ENCODE measurements at regions not wholly inside any gene's neighbourhood (a gene's known extent, or its start where the extent isn't known, plus 50 kb on each side); places are given as distances from the start of the nearest gene placed in this dataset.

- H3K4me3 ChIP-seq = no peak overlapping the region
- TF ChIP-seq, protein P1, sequence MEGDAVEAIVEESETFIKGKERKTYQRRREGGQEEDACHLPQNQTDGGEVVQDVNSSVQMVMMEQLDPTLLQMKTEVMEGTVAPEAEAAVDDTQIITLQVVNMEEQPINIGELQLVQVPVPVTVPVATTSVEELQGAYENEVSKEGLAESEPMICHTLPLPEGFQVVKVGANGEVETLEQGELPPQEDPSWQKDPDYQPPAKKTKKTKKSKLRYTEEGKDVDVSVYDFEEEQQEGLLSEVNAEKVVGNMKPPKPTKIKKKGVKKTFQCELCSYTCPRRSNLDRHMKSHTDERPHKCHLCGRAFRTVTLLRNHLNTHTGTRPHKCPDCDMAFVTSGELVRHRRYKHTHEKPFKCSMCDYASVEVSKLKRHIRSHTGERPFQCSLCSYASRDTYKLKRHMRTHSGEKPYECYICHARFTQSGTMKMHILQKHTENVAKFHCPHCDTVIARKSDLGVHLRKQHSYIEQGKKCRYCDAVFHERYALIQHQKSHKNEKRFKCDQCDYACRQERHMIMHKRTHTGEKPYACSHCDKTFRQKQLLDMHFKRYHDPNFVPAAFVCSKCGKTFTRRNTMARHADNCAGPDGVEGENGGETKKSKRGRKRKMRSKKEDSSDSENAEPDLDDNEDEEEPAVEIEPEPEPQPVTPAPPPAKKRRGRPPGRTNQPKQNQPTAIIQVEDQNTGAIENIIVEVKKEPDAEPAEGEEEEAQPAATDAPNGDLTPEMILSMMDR (IDR thresholded peaks at IDR 0.05) = no peak
- no peak for DNase-seq (ENCODE audit: low spot score)
- no peak overlapping the region for H3K27ac ChIP-seq
Measured at GRCh38 chr2:235115521-235115920, 163.7 kb downstream of the SH3BP4 start.

- no peak for DNase-seq (ENCODE audit: low spot score)
- H3K27ac ChIP-seq = no peak overlapping the region
Measured at GRCh38 chr2:235116885-235117492, 165.2 kb downstream of the SH3BP4 start.

DNA sequence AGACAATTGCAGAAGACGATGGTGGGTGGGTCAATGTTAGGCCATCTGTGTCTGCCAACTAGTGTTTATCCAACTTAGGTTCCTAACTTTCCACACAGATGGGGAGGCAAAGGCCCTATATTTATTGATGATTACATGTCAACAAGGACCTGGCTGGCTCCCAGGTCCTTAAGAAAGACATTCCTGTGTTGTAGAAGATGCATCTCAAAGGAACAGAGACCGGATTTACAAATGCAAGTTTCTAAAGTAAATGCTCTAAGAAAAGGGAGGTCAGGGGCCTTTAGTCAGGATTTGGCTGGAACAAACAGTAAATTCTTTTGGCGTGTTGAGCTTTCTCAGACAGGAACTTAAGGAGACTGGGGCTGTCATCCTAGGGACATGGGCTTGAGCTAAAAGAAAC is 175.0 kb downstream of the SH3BP4 start:
- Histone ChIP-seq H3K27ac (no peak overlapping the region), H3K4me3 (no peak overlapping the region)
- DNase-seq (ENCODE audit: low spot score) = no peak
- TF ChIP-seq, protein P1 (IDR thresholded peaks at IDR 0.05) = no peak

More at GRCh38 chr2:235116885-235117492, 165.2 kb downstream of the SH3BP4 start:
- no peak overlapping the region for H3K4me3 ChIP-seq
- TF ChIP-seq, protein P1 (IDR thresholded peaks at IDR 0.05) = no peak

DNA sequence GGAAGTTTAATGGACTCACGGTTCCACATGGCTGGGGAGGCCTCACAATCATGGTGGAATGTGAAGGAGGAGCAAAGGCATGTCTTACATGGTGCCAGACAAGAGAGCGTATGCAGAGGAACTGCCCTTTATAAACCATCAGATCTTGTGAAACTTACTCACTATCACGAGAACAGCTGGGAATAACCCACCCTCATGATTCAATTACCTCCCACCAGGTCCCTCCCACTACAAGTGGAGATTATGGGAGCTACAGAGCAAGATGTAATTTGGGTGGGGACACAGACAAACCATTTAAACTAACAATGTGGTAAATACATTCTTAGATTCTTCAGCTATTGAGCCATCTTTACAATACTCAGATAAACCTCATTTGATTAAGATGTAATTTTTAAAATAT is 176.1 kb downstream of the SH3BP4 start:
- TF ChIP-seq, protein P1 (IDR thresholded peaks at IDR 0.05) = no peak
- Histone ChIP-seq H3K27ac (no peak overlapping the region), H3K4me3 (no peak overlapping the region)
- no peak for DNase-seq (ENCODE audit: low spot score)

- TF ChIP-seq, protein P1 (IDR thresholded peaks at IDR 0.05) = no peak
- Histone ChIP-seq H3K27ac (no peak overlapping the region), H3K4me3 (no peak overlapping the region)
- DNase-seq (ENCODE audit: low spot score) = no peak
Measured at GRCh38 chr2:235129850-235130249, 178.0 kb downstream of the SH3BP4 start.

- no peak overlapping the region for H3K4me3 ChIP-seq
- DNase-seq (ENCODE audit: low spot score) = no peak
- H3K27ac ChIP-seq = no peak overlapping the region
- TF ChIP-seq, protein P1 (IDR thresholded peaks at IDR 0.05) = no peak
Measured at GRCh38 chr2:235131334-235132305, 179.8 kb downstream of the SH3BP4 start.

All from coronary artery (tissue), 2 donors.